ENCODE measurements at regions not wholly inside any gene's neighbourhood (a gene's known extent, or its start where the extent isn't known, plus 50 kb on each side); places are given as distances from the start of the nearest gene placed in this dataset.

- TF ChIP-seq RAD21 (IDR thresholded peaks at IDR 0.05 in 1 of 2, conservative IDR thresholded peaks at IDR 0.05 in 1 of 2; ENCODE audit: low read depth in 2 of 2, low read length in 2 of 2), result no peak
Observed at GRCh38 chrX:10797466-10797865, 177.1 kb upstream of the MID1 start (continued).
